Mesenchymal stem cell (in vitro differentiated cells and primary cell): ENCODE measurements at regions not wholly inside any gene's neighbourhood (a gene's known extent, or its start where the extent isn't known, plus 50 kb on each side); places are given as distances from the start of the nearest gene placed in this dataset.
A peak's percentile ranks its signal among the peaks of the same experiment; 100 is the strongest.

ENCODE experiments used
- DNase-seq: peaks from one replicate; pipeline ENCODE4 v3.0.0-alpha.2; 2013
- H2AFZ ChIP-seq: one replicate; pipeline ENCODE4 v1.6.1; 2013; ENCODE audit warnings: low read depth, mild to moderate bottlenecking, control low read depth, inconsistent platforms, low read length, moderate library complexity
- H2AK5ac ChIP-seq: 2 replicates; pipeline ENCODE4 v1.6.1; 2013; ENCODE audit warnings: low read length, moderate library complexity, mild to moderate bottlenecking, inconsistent platforms; ENCODE audit not compliant: severe bottlenecking
- H2BK120ac ChIP-seq: one replicate; pipeline ENCODE4 v1.6.1; 2013; ENCODE audit warnings: low read depth, mild to moderate bottlenecking, inconsistent platforms, low read length, moderate library complexity
- H2BK12ac ChIP-seq, 2 experiments: one replicate each; pipeline ENCODE4 v1.6.1; 2013; ENCODE audit warnings: inconsistent platforms in 2 of 2, low read length in 2 of 2, mild to moderate bottlenecking in 2 of 2, moderate library complexity in 2 of 2, control low read depth in 1 of 2
- H2BK15ac ChIP-seq: one replicate; pipeline ENCODE4 v1.6.1; 2013; ENCODE audit warnings: mild to moderate bottlenecking, low read depth, inconsistent platforms; ENCODE audit not compliant: poor library complexity, severe bottlenecking
- H2BK5ac ChIP-seq: 2 replicates; pipeline ENCODE4 v1.6.1; 2013; ENCODE audit warnings: low read depth, mild to moderate bottlenecking, low read length, control low read depth, inconsistent platforms; ENCODE audit not compliant: poor library complexity, severe bottlenecking
- H3K14ac ChIP-seq, 2 experiments: one replicate each; pipeline ENCODE4 v1.6.1; 2013; ENCODE audit warnings: inconsistent platforms in 2 of 2, low read length in 2 of 2, control low read depth in 1 of 2, mild to moderate bottlenecking in 1 of 2, moderate library complexity in 1 of 2
- H3K18ac ChIP-seq, 2 experiments: one replicate each; pipeline ENCODE4 v1.6.1; 2013; ENCODE audit warnings: inconsistent platforms in 2 of 2, low read length in 2 of 2, control low read depth in 1 of 2, low read depth in 1 of 2, mild to moderate bottlenecking in 1 of 2
- H3K23ac ChIP-seq, 2 experiments: one replicate each; pipeline ENCODE4 v1.6.1; 2013; ENCODE audit warnings: inconsistent platforms in 2 of 2, low read length in 2 of 2, mild to moderate bottlenecking in 2 of 2, moderate library complexity in 2 of 2, control low read depth in 1 of 2
- H3K27ac ChIP-seq: 2 replicates; pipeline ENCODE4 v1.5.1; 2013; ENCODE audit warnings: mild to moderate bottlenecking, moderate library complexity, low read length, control low read depth, inconsistent platforms; ENCODE audit not compliant: poor library complexity, severe bottlenecking
- H3K27me3 ChIP-seq, 2 experiments: 2 replicates each; pipeline versions ENCODE4 v1.6.1 to v1.7.0; 2013; ENCODE audit warnings: low read length in 2 of 2, mild to moderate bottlenecking in 2 of 2, moderate library complexity in 2 of 2, control low read depth in 1 of 2, inconsistent platforms in 1 of 2; ENCODE audit not compliant: control insufficient read depth in 1 of 2, insufficient read depth in 1 of 2
- H3K36me3 ChIP-seq, 2 experiments: 2 replicates each; pipeline versions ENCODE4 v1.6.1 to v1.7.0; 2013; ENCODE audit warnings: low read length in 2 of 2, control low read depth in 1 of 2, inconsistent platforms in 1 of 2, low read depth in 1 of 2, mild to moderate bottlenecking in 1 of 2; ENCODE audit not compliant: insufficient read depth in 2 of 2, control insufficient read depth in 1 of 2
- H3K4ac ChIP-seq, 2 experiments: one replicate each; pipeline ENCODE4 v1.6.1; 2013; ENCODE audit warnings: inconsistent platforms in 2 of 2, low read length in 2 of 2, mild to moderate bottlenecking in 2 of 2, moderate library complexity in 2 of 2, control low read depth in 1 of 2, low read depth in 1 of 2
- H3K4me1 ChIP-seq: 2 replicates; pipeline ENCODE4 v1.6.1; 2013; ENCODE audit warnings: low read depth, low read length, control low read depth; ENCODE audit not compliant: control insufficient read depth, insufficient read depth
- H3K4me2 ChIP-seq: 2 replicates; pipeline ENCODE4 v1.6.1; 2013; ENCODE audit warnings: low read length, mild to moderate bottlenecking, inconsistent platforms; ENCODE audit not compliant: poor library complexity, severe bottlenecking
- H3K4me3 ChIP-seq, 2 experiments: 2 replicates each; pipeline versions ENCODE4 v1.5.1 to v1.7.0; 2013; ENCODE audit warnings: low read length in 2 of 2, mild to moderate bottlenecking in 2 of 2, control low read depth in 1 of 2, low read depth in 1 of 2; ENCODE audit not compliant: insufficient read depth in 1 of 2
- H3K79me1 ChIP-seq: replicated peaks from 2 replicates; pipeline ENCODE4 v1.6.1; 2013; ENCODE audit warnings: mild to moderate bottlenecking, control low read depth, low read length, inconsistent platforms; ENCODE audit not compliant: poor library complexity, severe bottlenecking
- H3K9ac ChIP-seq: 2 replicates; pipeline ENCODE4 v1.7.0; 2013; ENCODE audit warnings: mild to moderate bottlenecking, low read length, moderate library complexity
- H3K9me3 ChIP-seq: 2 replicates; pipeline ENCODE4 v1.7.0; 2013; ENCODE audit warnings: mild to moderate bottlenecking, low read length; ENCODE audit not compliant: control insufficient read depth
- H4K8ac ChIP-seq: one replicate; pipeline ENCODE4 v1.6.1; 2013; ENCODE audit warnings: inconsistent platforms, mild to moderate bottlenecking, low read length, moderate library complexity
- H4K91ac ChIP-seq: one replicate; pipeline ENCODE4 v1.6.1; 2013; ENCODE audit warnings: mild to moderate bottlenecking, low read length, inconsistent platforms
- WGBS: methylation state at CpG from one replicate; pipeline ENCODE4 v1.1.7; 2013; ENCODE audit warnings: mixed read lengths; 5-methylcytosine and 5-hydroxymethylcytosine counted together

DNA sequence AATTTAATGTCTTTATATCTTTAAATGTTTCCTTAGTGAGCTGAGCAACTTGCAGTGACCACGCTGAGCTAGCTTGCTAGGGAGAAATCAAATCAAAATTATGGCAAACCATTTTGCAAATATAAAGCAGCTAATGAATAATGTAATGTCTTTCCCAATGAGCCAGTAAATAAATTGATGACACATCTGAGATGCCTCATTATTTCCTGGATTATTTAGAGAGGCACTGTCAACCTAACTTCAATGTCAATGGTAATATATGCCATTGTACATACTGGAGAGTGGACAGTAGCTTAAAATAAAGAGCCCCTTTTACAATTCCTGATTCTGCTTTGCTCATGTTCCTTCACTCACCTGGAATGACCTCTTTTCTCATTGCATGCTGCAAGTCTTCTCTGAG is 182.6 kb downstream of the PHLDA1 start:
- no peak overlapping the region for H3K4me3 ChIP-seq
- H3K4me1 ChIP-seq: peaks cover 4% of the 10 kb centered on the region
- peak overlapping the region; percentile 75 for H3K9ac ChIP-seq
- H2AK5ac ChIP-seq: no peak overlapping the region
- no peak overlapping the region for H3K23ac ChIP-seq
- H2BK5ac ChIP-seq: no peak overlapping the region
- DNase-seq: no peak
- peak overlapping the region in 1 of 2 experiments; percentile 49 for H3K18ac ChIP-seq
- no CpG with 5 or more reads among the region's 1 CpG for WGBS
- H3K27ac ChIP-seq: no peak overlapping the region
- peak overlapping the region in 1 of 2 experiments; percentile 51 for H2BK12ac ChIP-seq
- H3K4me2 ChIP-seq: no peak overlapping the region
- no peaks in the 10 kb centered on the region for H3K79me1 ChIP-seq
- no peak overlapping the region for H4K8ac ChIP-seq
- no peaks in the 10 kb centered on the region for H3K36me3 ChIP-seq
- no peak overlapping the region for H2AFZ ChIP-seq
- H2BK15ac ChIP-seq: no peak overlapping the region
- H3K14ac ChIP-seq: no peak overlapping the region
- H3K9me3 ChIP-seq: peaks cover 3% of the 10 kb centered on the region
- no peak overlapping the region for H4K91ac ChIP-seq
- H3K27me3 ChIP-seq: no peaks in the 10 kb centered on the region
- peak overlapping the region in 1 of 2 experiments; percentile 36 for H3K4ac ChIP-seq
- peak overlapping the region; percentile 75 for H2BK120ac ChIP-seq

DNA sequence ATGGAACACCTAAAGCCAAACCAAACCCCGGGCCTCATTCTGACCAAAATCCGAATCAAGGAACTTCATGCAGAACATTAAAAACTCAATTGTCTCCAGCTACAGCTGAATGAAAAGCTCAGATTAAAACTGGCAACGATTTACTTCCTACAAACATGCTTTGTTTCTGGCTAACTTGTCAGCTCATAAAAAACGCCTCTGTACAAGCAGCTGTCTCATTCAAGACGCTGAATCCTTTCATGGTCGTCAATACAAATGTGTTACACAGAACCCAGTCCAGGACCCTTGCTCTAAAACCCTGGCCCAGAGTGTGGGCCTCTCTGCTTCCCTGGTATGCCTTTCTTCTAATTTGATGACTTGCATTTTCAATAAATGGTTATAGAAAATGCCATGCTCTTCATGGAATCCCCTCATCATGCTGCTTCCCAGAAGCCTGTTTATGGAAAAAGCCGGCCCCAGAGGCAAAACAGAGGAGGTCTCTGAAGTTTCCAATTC is 183.1 kb downstream of the PHLDA1 start:
- Histone ChIP-seq H3K27me3 (no peaks in the 10 kb centered on the region), H3K36me3 (no peaks in the 10 kb centered on the region), H3K4me2 (no peak overlapping the region), H3K23ac (no peak overlapping the region), H4K91ac (no peak overlapping the region), H3K18ac (peak overlapping the region in 1 of 2 experiments; percentile 1), H2BK120ac (peak overlapping the region; percentile 75), H2BK5ac (no peak overlapping the region), H2AFZ (no peak overlapping the region), H3K79me1 (no peaks in the 10 kb centered on the region), H3K9ac (peak overlapping the region; percentile 75), H3K9me3 (peaks cover 3% of the 10 kb centered on the region), H3K4me3 (no peak overlapping the region), H2BK12ac (peak overlapping the region in 1 of 2 experiments; percentile 60), H4K8ac (no peak overlapping the region), H3K4me1 (peaks cover 2% of the 10 kb centered on the region), H3K27ac (no peak overlapping the region), H2AK5ac (no peak overlapping the region), H3K14ac (no peak overlapping the region), H2BK15ac (no peak overlapping the region), H3K4ac (no peak overlapping the region)
- WGBS: 8% methylated on average over 6 of the region's 7 CpGs
- peak; percentile 62 for DNase-seq

DNA sequence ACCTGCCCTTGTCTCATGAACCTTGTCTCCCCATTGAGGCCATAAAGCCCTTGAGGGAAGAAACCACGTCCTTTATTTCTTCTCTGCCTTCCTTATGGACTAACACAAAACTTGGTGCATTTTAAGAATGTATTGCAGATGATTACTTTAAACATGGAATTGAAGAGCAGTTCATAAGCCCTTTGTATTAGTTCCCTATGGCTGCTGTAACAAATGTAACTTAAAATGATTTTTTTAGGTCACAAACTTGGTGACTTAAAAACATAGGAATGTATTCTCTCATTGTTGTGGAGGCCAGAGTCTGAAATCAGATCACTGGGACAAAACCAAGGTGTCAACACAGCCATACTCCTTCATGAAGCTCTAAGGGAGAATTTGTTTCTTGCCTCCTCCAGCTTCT is 185.5 kb downstream of the PHLDA1 start:
- H2BK12ac ChIP-seq: peak overlapping the region; percentile 29 to 49
- H2AK5ac ChIP-seq: no peak overlapping the region
- no peak overlapping the region for H2BK15ac ChIP-seq
- no peak overlapping the region for H2BK5ac ChIP-seq
- no peak overlapping the region for H3K4ac ChIP-seq
- no peak overlapping the region for H3K18ac ChIP-seq
- H3K4me3 ChIP-seq: no peak overlapping the region
- no peak for DNase-seq
- H3K27me3 ChIP-seq: no peaks in the 10 kb centered on the region
- no peak overlapping the region for H3K14ac ChIP-seq
- H3K4me2 ChIP-seq: no peak overlapping the region
- no peak overlapping the region for H4K8ac ChIP-seq
- H3K9me3 ChIP-seq: peaks cover 3% of the 10 kb centered on the region
- H3K27ac ChIP-seq: no peak overlapping the region
- no peak overlapping the region for H3K23ac ChIP-seq
- WGBS: no CpG with 5 or more reads among the region's 1 CpG
- H2BK120ac ChIP-seq: no peak overlapping the region
- H2AFZ ChIP-seq: no peak overlapping the region
- H3K4me1 ChIP-seq: peaks cover 2% of the 10 kb centered on the region
- no peaks in the 10 kb centered on the region for H3K36me3 ChIP-seq
- no peak overlapping the region for H4K91ac ChIP-seq
- no peak overlapping the region for H3K9ac ChIP-seq
- no peaks in the 10 kb centered on the region for H3K79me1 ChIP-seq

DNA sequence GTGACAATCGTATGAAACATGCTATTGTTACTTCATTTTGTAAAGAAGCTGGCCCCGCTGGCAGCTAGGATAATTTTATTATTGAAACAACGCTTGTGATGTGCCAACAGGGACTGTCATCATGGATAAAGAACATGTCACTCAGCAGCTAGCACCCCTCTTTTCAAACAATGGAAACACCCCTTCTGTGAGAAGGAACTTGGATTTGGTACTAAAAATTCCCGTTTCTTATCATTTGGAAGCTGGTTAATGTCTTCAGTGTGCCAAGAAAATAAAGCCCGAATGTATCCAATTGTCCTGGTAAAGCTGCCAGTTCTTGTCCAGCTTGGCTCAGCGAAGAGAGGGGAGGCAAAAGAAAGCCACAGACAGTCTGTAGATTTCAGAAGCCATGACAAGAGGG is 186.6 kb downstream of the PHLDA1 start:
- 94% methylated on average over 5 of the region's 6 CpGs for WGBS
- no peak overlapping the region for H3K4me3 ChIP-seq

More for the DNA sequence above, 186.6 kb downstream of the PHLDA1 start:
- Histone ChIP-seq H4K91ac (no peak overlapping the region), H3K14ac (no peak overlapping the region), H3K9me3 (peaks cover 3% of the 10 kb centered on the region), H2BK15ac (no peak overlapping the region), H2AK5ac (no peak overlapping the region), H2BK12ac (peak overlapping the region in 1 of 2 experiments; percentile 24), H2BK5ac (no peak overlapping the region), H3K18ac (no peak overlapping the region), H3K23ac (no peak overlapping the region), H3K27me3 (no peaks in the 10 kb centered on the region), H3K9ac (no peak overlapping the region), H4K8ac (no peak overlapping the region), H3K27ac (no peak overlapping the region), H3K79me1 (no peaks in the 10 kb centered on the region), H3K4me1 (no peaks in the 10 kb centered on the region), H2BK120ac (no peak overlapping the region), H3K4ac (no peak overlapping the region), H2AFZ (no peak overlapping the region), H3K4me2 (no peak overlapping the region), H3K36me3 (no peaks in the 10 kb centered on the region)
- DNase-seq: no peak
